ENCODE measurements at regions not wholly inside any gene's neighbourhood (a gene's known extent, or its start where the extent isn't known, plus 50 kb on each side); places are given as distances from the start of the nearest gene placed in this dataset.

DNA sequence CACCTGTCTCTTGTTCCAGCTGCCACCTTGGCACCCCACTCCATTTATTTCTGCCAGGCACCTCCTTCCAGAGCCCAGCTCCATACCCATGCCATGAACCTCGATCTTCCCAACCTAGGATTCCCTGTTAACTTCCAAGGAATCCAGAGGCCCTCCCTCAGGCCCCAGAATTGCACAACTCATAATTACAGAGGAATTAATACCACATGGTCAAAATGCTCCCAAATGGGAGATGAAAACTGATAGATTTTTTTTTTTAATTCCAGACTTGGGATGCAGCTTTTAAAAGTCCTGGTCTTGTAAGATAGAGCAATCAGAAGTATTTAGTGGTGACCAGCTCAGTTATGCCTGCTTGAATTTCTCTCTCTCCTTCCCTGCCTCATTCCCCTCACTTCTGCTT is 96.2 kb upstream of the CCDC112 start:
- H3K4me3 ChIP-seq (ENCODE audit: low read depth, low read length), result no peak overlapping the region
- TF ChIP-seq, protein P1, sequence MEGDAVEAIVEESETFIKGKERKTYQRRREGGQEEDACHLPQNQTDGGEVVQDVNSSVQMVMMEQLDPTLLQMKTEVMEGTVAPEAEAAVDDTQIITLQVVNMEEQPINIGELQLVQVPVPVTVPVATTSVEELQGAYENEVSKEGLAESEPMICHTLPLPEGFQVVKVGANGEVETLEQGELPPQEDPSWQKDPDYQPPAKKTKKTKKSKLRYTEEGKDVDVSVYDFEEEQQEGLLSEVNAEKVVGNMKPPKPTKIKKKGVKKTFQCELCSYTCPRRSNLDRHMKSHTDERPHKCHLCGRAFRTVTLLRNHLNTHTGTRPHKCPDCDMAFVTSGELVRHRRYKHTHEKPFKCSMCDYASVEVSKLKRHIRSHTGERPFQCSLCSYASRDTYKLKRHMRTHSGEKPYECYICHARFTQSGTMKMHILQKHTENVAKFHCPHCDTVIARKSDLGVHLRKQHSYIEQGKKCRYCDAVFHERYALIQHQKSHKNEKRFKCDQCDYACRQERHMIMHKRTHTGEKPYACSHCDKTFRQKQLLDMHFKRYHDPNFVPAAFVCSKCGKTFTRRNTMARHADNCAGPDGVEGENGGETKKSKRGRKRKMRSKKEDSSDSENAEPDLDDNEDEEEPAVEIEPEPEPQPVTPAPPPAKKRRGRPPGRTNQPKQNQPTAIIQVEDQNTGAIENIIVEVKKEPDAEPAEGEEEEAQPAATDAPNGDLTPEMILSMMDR (IDR thresholded peaks at IDR 0.05; ENCODE audit: low read depth, low read length), result no peak

DNA sequence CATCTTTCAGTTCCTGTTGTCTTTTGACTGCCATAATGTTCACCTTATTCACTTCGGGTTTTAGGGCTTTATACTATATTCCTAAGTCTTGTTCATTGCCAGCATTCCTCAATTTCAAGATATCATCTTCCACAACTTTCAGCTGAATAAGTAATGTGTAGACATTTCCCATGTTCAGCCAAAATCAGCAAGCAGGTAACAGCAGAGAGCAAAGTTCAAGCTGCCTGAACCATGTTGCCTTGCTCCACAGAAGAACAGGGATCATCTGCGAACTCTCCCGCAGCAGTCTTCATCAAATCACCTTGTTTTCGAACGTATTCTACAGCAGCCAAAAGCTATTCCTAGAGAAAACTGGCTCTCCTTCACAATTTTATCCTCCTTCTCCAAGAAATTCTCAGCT is 95.3 kb upstream of the CCDC112 start:
- TF ChIP-seq, protein P1 (IDR thresholded peaks at IDR 0.05; ENCODE audit: low read depth, low read length), result no peak
- no peak overlapping the region for H3K4me3 ChIP-seq (ENCODE audit: low read depth, low read length)

DNA sequence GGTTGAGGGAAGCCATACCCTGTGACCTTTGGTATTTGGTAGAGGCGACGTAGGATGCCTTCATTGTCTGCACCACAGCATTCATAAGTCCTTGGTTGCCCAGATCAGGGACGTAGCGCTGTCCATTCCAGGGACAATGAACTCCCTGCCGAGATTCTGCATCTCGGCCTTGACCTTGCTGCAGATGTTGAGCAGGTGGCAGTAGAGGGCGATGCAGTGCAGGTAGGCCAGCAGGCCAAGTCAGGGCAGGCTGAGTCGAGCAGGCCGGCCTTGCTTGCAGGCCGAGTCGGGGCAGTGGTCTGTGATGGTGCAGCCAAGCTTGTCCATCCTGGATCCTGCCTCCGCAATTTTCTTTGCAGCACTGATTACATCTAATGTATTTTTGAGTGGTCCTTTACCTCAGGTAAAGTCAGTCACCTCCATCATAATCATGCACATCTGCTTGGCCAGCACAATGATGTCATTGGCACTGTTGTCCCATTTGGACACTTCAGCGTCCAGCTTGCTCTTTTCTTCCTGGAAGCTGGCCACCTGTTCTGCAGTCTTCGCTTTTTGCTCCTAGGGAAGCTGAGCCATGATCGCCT is 93.4 kb upstream of the CCDC112 start:
- H3K4me3 ChIP-seq (ENCODE audit: low read depth, low read length), result no peak overlapping the region
- TF ChIP-seq, protein P1 (IDR thresholded peaks at IDR 0.05; ENCODE audit: low read depth, low read length), result no peak

DNA sequence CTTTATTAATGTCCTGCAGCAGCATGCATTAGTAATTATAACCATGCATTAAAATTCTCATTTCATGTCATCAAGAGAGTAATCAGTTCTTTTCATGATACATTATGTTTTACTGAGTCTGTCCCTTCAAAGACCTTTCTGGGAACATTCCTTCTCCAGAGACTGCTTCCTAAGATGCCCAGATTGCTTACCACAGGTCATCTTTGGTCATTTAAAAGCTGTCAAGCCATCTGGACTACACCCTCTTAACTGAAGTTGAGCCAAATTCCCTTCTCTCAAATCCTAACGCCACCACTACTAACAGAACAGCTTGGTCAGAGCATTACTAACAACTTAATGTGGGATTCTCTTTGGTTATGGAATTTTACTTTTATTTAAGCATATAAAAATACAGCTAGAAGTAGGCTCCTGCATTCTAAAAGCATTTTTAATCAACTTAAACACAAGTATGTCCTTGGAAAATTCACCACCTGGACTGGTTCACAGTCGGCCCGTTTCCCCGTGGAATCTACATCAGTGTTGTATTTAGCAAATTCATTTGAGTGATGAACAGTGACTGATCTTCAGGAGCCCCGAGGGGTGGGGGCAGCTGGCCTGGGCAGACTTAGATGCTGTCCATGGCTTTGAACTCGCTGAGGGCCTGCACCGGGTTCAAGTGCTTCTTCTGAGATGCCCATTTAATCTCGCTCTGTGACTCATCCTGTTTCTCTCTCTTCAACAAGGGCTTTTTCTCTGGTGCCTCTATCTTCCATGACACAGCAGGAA is 92.8 kb upstream of the CCDC112 start:
- TF ChIP-seq, protein P1 (IDR thresholded peaks at IDR 0.05; ENCODE audit: low read depth, low read length), result no peak
- H3K4me3 ChIP-seq (ENCODE audit: low read depth, low read length), result no peak overlapping the region

DNA sequence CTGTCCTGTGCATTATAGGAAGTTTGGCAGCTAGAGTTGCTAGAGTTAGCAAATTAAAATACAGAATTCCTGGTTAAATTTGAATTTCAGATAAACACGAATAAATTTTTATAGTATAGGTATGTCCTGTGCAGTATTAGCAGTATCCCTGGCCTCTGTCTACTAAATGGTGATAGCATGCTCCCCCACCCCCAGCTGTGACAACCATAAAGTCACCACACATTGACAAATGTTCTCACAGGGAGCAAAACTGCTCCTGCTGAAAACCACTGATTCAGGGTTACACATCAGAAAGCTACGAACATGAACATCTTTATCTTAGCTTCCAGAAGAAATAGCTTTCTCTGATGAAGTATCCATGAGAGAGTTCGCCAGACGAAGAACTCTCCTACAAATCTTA is 91.8 kb upstream of the CCDC112 start:
- no peak overlapping the region for H3K4me3 ChIP-seq (ENCODE audit: low read depth, low read length)
- TF ChIP-seq, protein P1 (IDR thresholded peaks at IDR 0.05; ENCODE audit: low read depth, low read length), result no peak

DNA sequence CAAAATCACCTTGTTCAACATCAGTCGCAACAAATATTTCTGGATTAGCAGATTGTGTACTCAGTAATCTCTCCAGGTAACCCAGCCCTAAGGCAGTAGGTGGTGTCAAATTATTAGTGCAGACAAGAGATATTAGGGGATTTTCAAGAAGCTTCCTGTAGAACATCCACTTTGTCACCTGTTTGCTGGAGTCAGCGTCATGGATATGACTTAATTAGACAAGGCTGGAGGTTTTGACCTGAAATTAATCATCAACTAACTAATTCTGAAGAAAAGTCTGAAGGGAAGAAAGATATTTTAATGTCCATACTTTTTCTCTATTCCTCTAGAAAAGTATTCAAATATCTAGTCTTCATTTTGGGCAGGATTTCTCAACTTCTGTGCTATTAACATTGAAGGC is 91.4 kb upstream of the CCDC112 start:
- no peak overlapping the region for H3K4me3 ChIP-seq (ENCODE audit: low read depth, low read length)
- TF ChIP-seq, protein P1 (IDR thresholded peaks at IDR 0.05; ENCODE audit: low read depth, low read length), result no peak

DNA sequence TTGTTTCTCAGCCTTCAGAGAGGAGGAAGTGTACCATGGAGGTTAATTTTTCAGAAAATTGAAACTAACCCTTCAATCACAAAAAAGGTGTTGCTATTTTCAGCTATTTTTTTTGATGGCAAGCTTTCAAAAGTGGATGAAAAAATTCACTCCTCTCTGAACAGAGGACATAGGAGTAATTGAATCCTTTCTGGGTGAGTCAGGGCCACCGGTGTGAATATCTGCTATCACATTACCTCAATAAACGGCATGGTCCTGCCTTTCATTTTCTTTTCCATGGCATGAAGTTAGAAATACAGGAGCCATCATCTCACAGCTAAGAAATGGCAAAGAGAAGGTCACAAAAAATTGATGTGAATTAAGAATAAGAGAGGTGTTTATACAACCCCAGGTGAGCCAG is 90.2 kb upstream of the CCDC112 start:
- no peak overlapping the region for H3K4me3 ChIP-seq (ENCODE audit: low read depth, low read length)
- TF ChIP-seq, protein P1 (IDR thresholded peaks at IDR 0.05; ENCODE audit: low read depth, low read length), result no peak
